OCI-LY3 (cell line): ENCODE measurements at regions not wholly inside any gene's neighbourhood (a gene's known extent, or its start where the extent isn't known, plus 50 kb on each side); places are given as distances from the start of the nearest gene placed in this dataset.

Source experiments
- CTCF ChIP-seq: fragments of 200-600, 300-600 bp; sonication (generic); IDR thresholded peaks from 2 replicates; pipeline ENCODE4 v1.5.1; 2014; ENCODE audit warnings: antibody characterized with exemption, low read length, low read depth
- EZH2phosphoT487 ChIP-seq: fragments of 200-600 bp; shearing (Covaris generic); IDR thresholded peaks from 2 replicates; pipeline ENCODE4 v1.6.1; 2018; ENCODE audit warnings: antibody characterized with exemption, mixed run types, low read depth

- TF ChIP-seq CTCF, result no peak
- TF ChIP-seq EZH2phosphoT487, result no peak
Observed at GRCh38 chr22:22743128-22743760, 98.8 kb downstream of the GGTLC2 start.
